CD4-positive, alpha-beta memory T cell (primary cell): ENCODE measurements at regions not wholly inside any gene's neighbourhood (a gene's known extent, or its start where the extent isn't known, plus 50 kb on each side); places are given as distances from the start of the nearest gene placed in this dataset.
"Not testable (repeated sequence)": the region's sequence is repeated elsewhere in the genome, so short reads cannot be mapped to it uniquely, and the experiment has no call there.

Source experiments
- CTCF ChIA-PET: fragments of 350-600 bp; sonication (Branson Sonifier 250); formaldehyde crosslinking; loops from one replicate; lab custom pipeline; 2021; ENCODE audit warnings: inconsistent platforms; ENCODE audit not compliant: partially characterized antibody; lab: Charles Lee
- POLR2A ChIA-PET: fragments of 350-600 bp; sonication (Branson Sonifier 250); formaldehyde crosslinking; loops from one replicate; lab custom pipeline; 2021; ENCODE audit not compliant: partially characterized antibody; lab: Charles Lee
- DNase-seq, 5 donors: peaks; one replicate each; pipeline versions ENCODE4 v3.0.0 to v3.0.0-alpha.2; 2020 to 2022; ENCODE audit warnings: mixed read lengths in 1 of 5
- H3K27ac ChIP-seq: one replicate; pipeline ENCODE4 v1.7.0; 2013; ENCODE audit warnings: low read depth, low read length
- H3K27me3 ChIP-seq: 2 replicates; pipeline ENCODE4 v1.7.0; 2013; ENCODE audit warnings: mild to moderate bottlenecking, low read length, moderate library complexity; ENCODE audit not compliant: insufficient read depth
- H3K36me3 ChIP-seq: 2 replicates; pipeline ENCODE4 v1.7.0; 2013; ENCODE audit warnings: mild to moderate bottlenecking, low read length, moderate library complexity; ENCODE audit not compliant: insufficient read depth
- H3K4me1 ChIP-seq: 2 replicates; pipeline ENCODE4 v1.7.0; 2013; ENCODE audit warnings: mild to moderate bottlenecking, low read length, moderate library complexity; ENCODE audit not compliant: insufficient read depth
- H3K4me3 ChIP-seq, 2 donors: one replicate each; pipeline ENCODE4 v1.7.0; 2013; ENCODE audit warnings: low read length in 2 of 2, mild to moderate bottlenecking in 1 of 2
- H3K9me3 ChIP-seq, 2 donors: one replicate each; pipeline ENCODE4 v1.7.0; 2013; ENCODE audit warnings: low read length in 2 of 2, control low read depth in 1 of 2; ENCODE audit not compliant: control insufficient read depth in 1 of 2
- H3K27ac Mint-ChIP-seq, 7 donors: one replicate each; pipeline ENCODE4 v1.8.0; 2020 to 2021; ENCODE audit warnings: mixed read lengths in 7 of 7, mild to moderate bottlenecking in 6 of 7, inconsistent platforms in 3 of 7, moderate library complexity in 3 of 7
- H3K27me3 Mint-ChIP-seq, 2 donors: one replicate each; pipeline ENCODE4 v1.8.0; 2020 to 2021; ENCODE audit warnings: mixed read lengths in 2 of 2
- H3K36me3 Mint-ChIP-seq, 2 donors: one replicate each; pipeline ENCODE4 v1.8.0; 2020 to 2021; ENCODE audit warnings: mixed read lengths in 2 of 2, inconsistent platforms in 1 of 2, mild to moderate bottlenecking in 1 of 2
- H3K4me1 Mint-ChIP-seq, 4 donors: one replicate each; pipeline ENCODE4 v1.8.0; 2020 to 2021; ENCODE audit warnings: mixed read lengths in 4 of 4, mild to moderate bottlenecking in 1 of 4
- H3K4me3 Mint-ChIP-seq, 8 donors: one replicate each; pipeline ENCODE4 v1.8.0; 2020 to 2021; ENCODE audit warnings: mixed read lengths in 8 of 8, mild to moderate bottlenecking in 7 of 8, moderate library complexity in 6 of 8, inconsistent platforms in 3 of 8
- H3K9me3 Mint-ChIP-seq, 8 donors: one replicate each; pipeline ENCODE4 v1.8.0; 2020 to 2021; ENCODE audit warnings: mixed read lengths in 8 of 8, mild to moderate bottlenecking in 5 of 8, inconsistent platforms in 3 of 8, moderate library complexity in 1 of 8
- intact Hi-C: fragments of 100-400 bp; cut with micrococcal nuclease; formaldehyde crosslinking; loops from one replicate; pipeline ENCODE4 v1.15.1; 2023

DNA sequence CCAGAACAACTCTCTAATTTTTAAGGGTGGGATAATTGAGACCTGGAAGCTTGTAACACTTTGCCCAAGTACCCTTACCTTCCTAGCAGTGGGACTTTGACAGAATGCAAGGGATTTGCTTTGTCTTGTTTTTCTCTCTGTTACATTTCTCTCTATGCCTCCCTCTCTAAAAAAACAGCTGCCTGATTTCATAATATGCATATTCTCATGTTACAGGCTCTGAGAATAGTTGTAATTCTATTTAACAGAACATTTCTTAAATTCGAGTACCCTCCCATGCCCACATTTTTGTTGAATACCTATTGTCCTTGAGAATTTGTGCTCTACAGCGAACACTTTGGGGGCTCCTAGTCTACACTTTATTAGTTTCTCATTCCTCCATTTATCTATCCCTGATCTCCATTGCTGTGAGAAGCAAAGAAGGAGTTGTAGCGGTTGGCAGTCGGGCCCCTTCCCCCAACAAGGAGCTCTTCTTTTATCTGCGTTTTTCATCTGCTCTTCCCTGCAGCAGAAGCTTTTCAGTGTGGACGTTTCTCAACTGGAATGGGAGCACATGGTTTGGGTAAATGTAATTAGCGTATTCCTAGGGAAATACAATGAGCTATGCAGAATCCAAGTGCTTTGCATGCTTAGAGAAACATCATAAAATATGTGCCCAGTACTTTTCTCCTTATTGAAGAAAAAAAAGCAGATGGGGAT lies 117.7 kb upstream of the CCDC90B start:
- H3K4me1 ChIP-seq = no peaks in the 10 kb centered on the region
- no peaks in the 10 kb centered on the region for H3K27me3 ChIP-seq
- ChIA-PET POLR2A (no interaction called here), CTCF (no interaction called here)
- Mint-ChIP-seq H3K27me3 (peaks cover 0 to 2% of the 10 kb centered on the region in 2 donors), H3K4me3 (no peak overlapping the region), H3K9me3 (peaks cover 0 to 11% (median 0%) of the 10 kb centered on the region in 8 donors), H3K4me1 (no peaks in the 10 kb centered on the region), H3K36me3 (peaks cover 0 to 3% of the 10 kb centered on the region in 2 donors), H3K27ac (no peak overlapping the region)
- H3K4me3 ChIP-seq = no peak overlapping the region
- no peaks in the 10 kb centered on the region for H3K36me3 ChIP-seq
- H3K27ac ChIP-seq = no peak overlapping the region
- intact Hi-C loops = no loop called here
- H3K9me3 ChIP-seq = no peaks in the 10 kb centered on the region
- DNase-seq = no peak

DNA sequence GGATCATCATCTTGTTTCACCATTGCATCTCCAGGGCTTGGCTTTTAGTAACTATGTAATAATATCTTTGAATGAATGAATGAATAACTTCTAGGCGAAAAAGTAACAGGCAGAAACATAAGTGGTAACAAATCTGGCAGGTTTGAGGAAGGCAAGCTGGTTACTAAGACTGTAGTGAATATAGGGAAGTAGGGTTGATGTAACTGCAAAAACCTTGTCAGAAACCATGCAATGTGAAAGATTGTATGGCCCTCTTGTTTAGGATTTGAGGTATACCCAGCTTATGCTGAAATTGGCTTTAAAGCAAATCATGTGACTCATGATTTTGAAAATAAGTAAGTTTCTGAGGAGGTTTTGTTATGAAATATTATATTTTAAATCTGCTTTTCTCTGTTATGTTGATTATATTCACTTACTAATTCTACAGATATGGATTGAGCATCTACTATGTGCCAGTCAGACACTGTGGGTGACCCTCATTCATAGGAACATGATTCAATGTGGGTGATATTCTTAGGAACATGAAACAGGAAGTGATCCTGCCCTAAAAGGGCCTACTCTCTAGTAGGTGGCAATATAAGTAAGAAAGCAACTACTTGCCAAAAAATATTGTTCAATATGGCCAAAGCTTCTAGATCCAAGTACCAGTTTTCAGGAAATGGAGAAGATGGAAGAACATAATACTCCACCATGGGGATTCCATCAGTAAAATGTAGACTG lies 115.5 kb upstream of the CCDC90B start:
- Mint-ChIP-seq H3K27me3 (peaks cover 0 to 2% of the 10 kb centered on the region in 2 donors), H3K4me3 (no peak overlapping the region), H3K27ac (no peak overlapping the region), H3K36me3 (peaks cover 0 to 3% of the 10 kb centered on the region in 2 donors), H3K4me1 (no peaks in the 10 kb centered on the region), H3K9me3 (peaks cover 0 to 11% (median 0%) of the 10 kb centered on the region in 8 donors)
- H3K9me3 ChIP-seq = no peaks in the 10 kb centered on the region
- ChIA-PET CTCF (no interaction called here), POLR2A (no interaction called here)
- no peak overlapping the region for H3K4me3 ChIP-seq
- H3K27me3 ChIP-seq = no peaks in the 10 kb centered on the region
- intact Hi-C loops = no loop called here
- no peaks in the 10 kb centered on the region for H3K4me1 ChIP-seq
- no peaks in the 10 kb centered on the region for H3K36me3 ChIP-seq
- DNase-seq = no peak
- no peak overlapping the region for H3K27ac ChIP-seq

DNA sequence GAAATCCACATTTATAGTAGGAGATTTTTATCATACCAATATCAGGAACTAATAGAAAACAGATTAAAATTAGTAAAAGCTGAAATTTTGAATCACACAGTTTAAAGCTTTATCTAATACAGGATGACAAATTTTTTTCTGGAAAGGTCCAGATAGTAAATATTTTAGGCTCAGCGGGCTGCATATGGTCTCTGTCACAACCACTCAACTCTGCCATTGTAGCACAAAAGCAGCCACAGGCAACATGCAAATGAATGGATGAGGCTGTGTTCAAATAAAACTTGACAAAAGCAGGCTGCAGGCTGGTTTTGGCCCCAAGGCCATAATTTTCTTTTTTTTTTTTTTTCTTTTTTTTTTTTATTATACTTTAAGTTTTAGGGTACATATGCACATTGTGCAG lies 108.2 kb upstream of the CCDC90B start:
- H3K9me3 Mint-ChIP-seq = peaks cover 0 to 30% (median 7%) of the 10 kb centered on the region in 8 donors
- H3K27ac ChIP-seq = no peak overlapping the region
- H3K4me3 ChIP-seq = no peak overlapping the region
- ChIA-PET CTCF (no interaction called here), POLR2A (no interaction called here)
- no peaks in the 10 kb centered on the region for H3K9me3 ChIP-seq
- H3K36me3 ChIP-seq = no peaks in the 10 kb centered on the region
- intact Hi-C loops = no loop called here
- no peaks in the 10 kb centered on the region for H3K4me1 Mint-ChIP-seq
- no peak overlapping the region for H3K27ac Mint-ChIP-seq
- DNase-seq = no peak
- H3K27me3 ChIP-seq = no peaks in the 10 kb centered on the region
- H3K36me3 Mint-ChIP-seq = peaks cover 0 to 2% of the 10 kb centered on the region in 2 donors
- H3K27me3 Mint-ChIP-seq = no peaks in the 10 kb centered on the region
- no peak overlapping the region for H3K4me3 Mint-ChIP-seq
- no peaks in the 10 kb centered on the region for H3K4me1 ChIP-seq

DNA sequence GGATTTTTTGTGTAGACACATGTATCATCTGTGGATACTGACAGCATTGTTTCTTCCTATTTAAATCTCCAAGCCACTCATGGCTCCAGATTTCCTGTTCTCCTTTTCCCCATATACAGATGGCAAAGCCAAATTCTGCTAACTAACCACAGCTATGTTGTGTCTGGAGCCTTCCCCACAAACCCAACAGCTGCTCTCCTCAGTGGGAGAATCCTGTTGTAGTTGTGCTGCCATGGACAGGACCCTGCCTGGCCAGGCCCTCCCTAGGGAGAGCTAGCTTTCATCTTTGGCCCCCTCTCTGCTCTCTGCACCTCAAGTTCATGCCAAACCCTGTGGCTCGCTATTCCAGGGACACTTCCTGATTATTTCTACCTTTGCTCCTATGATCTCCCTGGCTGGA lies 106.4 kb upstream of the CCDC90B start:
- H3K36me3 Mint-ChIP-seq = peaks cover 0 to 2% of the 10 kb centered on the region in 2 donors
- H3K4me3 ChIP-seq = no peak overlapping the region
- H3K27me3 ChIP-seq = no peaks in the 10 kb centered on the region
- no peak overlapping the region for H3K4me3 Mint-ChIP-seq
- DNase-seq = no peak
- no peaks in the 10 kb centered on the region for H3K4me1 ChIP-seq
- no peaks in the 10 kb centered on the region for H3K9me3 ChIP-seq
- no peak overlapping the region for H3K27ac ChIP-seq
- H3K27ac Mint-ChIP-seq = no peak overlapping the region
- no peaks in the 10 kb centered on the region for H3K36me3 ChIP-seq
- H3K4me1 Mint-ChIP-seq = no peaks in the 10 kb centered on the region
- H3K9me3 Mint-ChIP-seq = peaks cover 0 to 36% (median 15%) of the 10 kb centered on the region in 8 donors
- CTCF ChIA-PET = no interaction called here
- intact Hi-C loops = no loop called here
- no peaks in the 10 kb centered on the region for H3K27me3 Mint-ChIP-seq
- POLR2A ChIA-PET = no interaction called here

DNA sequence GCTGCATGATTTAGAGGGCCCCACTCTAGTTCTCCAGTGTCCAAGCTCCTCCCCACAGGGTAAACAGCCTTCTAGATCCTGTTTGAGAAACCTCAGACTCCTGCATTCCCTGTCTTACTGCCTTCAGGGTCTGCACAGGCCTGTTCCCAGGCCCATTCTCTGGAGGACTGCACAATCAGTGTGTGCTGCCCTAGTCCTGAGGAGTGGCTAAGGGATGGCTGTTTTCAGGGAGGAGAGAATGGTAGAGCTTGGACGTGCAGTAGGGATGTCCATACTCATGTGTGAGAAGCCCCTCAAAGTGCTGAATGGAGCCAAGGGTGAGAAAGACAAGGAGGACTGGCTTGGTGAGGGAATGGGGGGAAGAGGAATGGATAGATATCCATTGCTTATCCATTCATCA lies 103.8 kb upstream of the CCDC90B start:
- Histone ChIP-seq H3K27me3 (no peaks in the 10 kb centered on the region), H3K4me3 (no peak overlapping the region), H3K36me3 (no peaks in the 10 kb centered on the region), H3K4me1 (no peaks in the 10 kb centered on the region), H3K27ac (no peak overlapping the region), H3K9me3 (no peaks in the 10 kb centered on the region)
- intact Hi-C loops = no loop called here
- Mint-ChIP-seq H3K36me3 (peaks cover 8 to 13% of the 10 kb centered on the region in 2 donors), H3K4me3 (no peak overlapping the region), H3K4me1 (no peaks in the 10 kb centered on the region), H3K27ac (no peak overlapping the region), H3K9me3 (peaks cover 0 to 55% (median 40%) of the 10 kb centered on the region in 8 donors), H3K27me3 (no peaks in the 10 kb centered on the region)
- DNase-seq = no peak
- CTCF ChIA-PET = no interaction called here
- POLR2A ChIA-PET = no interaction called here

DNA sequence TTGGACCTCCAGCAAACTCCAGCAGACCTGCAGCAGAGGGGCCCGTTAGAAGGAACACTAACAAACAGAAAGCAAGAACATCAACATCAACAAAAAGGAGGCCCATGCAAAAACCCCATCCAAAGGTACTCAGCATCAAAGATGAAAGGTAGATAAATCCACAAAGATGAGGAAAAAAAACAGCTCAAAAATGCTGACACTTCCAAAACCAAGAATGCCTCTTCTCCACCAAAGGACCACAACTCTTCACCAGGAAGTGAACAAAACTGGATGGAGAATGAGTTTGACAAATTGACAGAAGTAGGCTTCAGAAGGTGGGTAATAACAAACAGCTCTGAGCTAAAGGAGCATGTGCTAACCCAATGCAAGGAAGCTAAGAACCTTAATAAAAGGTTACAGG lies 97.7 kb upstream of the CCDC90B start:
- H3K36me3 ChIP-seq, H3K27ac ChIP-seq, H3K4me3 Mint-ChIP-seq, H3K27me3 Mint-ChIP-seq, H3K4me3 ChIP-seq, intact Hi-C loops, H3K27ac Mint-ChIP-seq, POLR2A ChIA-PET, CTCF ChIA-PET, H3K27me3 ChIP-seq, H3K4me1 ChIP-seq, DNase-seq, H3K9me3 ChIP-seq, H3K4me1 Mint-ChIP-seq: not testable (repeated sequence)
- Mint-ChIP-seq H3K9me3 (peaks cover 0 to 71% (median 51%) of the 10 kb centered on the region in 8 donors), H3K36me3 (peaks cover 8 to 19% of the 10 kb centered on the region in 2 donors)

DNA sequence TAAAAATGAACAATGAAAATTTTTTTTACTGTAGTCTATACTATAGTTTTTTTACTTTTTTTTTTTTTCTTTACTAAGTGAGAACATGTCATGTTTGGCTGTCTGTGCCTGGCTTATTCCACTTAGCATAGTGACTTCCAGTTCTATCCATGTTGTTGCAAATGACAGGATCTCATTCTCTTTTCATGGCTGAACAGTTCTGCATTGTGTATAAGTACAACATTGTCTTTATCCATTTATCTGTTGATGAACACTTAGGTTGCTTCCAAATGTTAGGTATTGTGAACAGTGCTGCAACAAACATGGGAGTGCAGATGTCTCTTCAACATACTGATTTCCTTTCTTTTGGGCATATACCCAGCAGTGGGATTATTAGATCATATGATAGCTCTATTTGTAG lies 88.1 kb upstream of the CCDC90B start:
- H3K4me1 Mint-ChIP-seq = no peaks in the 10 kb centered on the region
- no peaks in the 10 kb centered on the region for H3K36me3 Mint-ChIP-seq
- H3K36me3 ChIP-seq = no peaks in the 10 kb centered on the region
- H3K4me3 ChIP-seq = no peak overlapping the region
- ChIA-PET POLR2A (no interaction called here), CTCF (no interaction called here)
- H3K27ac Mint-ChIP-seq = no peak overlapping the region
- H3K4me1 ChIP-seq = no peaks in the 10 kb centered on the region
- H3K4me3 Mint-ChIP-seq = no peak overlapping the region
- H3K27me3 ChIP-seq = no peaks in the 10 kb centered on the region
- no peak for DNase-seq
- intact Hi-C loops = no loop called here
- H3K27ac ChIP-seq = no peak overlapping the region
- no peaks in the 10 kb centered on the region for H3K9me3 ChIP-seq
- peaks cover 8% of the 10 kb centered on the region in 2 donors for H3K27me3 Mint-ChIP-seq
- peaks cover 0 to 19% (median 12%) of the 10 kb centered on the region in 8 donors for H3K9me3 Mint-ChIP-seq
